ENCODE measurements at regions not wholly inside any gene's neighbourhood (a gene's known extent, or its start where the extent isn't known, plus 50 kb on each side); places are given as distances from the start of the nearest gene placed in this dataset.

GRCh38 chr1:106937104-106937503 lies 119.4 kb upstream of the PRMT6 start:
- TF ChIP-seq CTCF (IDR thresholded peaks at IDR 0.05; ENCODE audit: borderline replicate concordance, extremely low read depth, low read length, poor library complexity, severe bottlenecking) (no peak), EZH2 (IDR thresholded peaks at IDR 0.05; ENCODE audit: borderline replicate concordance, low read depth, low read length, severe bottlenecking) (no peak)
